ENCODE measurements at regions not wholly inside any gene's neighbourhood (a gene's known extent, or its start where the extent isn't known, plus 50 kb on each side); places are given as distances from the start of the nearest gene placed in this dataset.

DNA sequence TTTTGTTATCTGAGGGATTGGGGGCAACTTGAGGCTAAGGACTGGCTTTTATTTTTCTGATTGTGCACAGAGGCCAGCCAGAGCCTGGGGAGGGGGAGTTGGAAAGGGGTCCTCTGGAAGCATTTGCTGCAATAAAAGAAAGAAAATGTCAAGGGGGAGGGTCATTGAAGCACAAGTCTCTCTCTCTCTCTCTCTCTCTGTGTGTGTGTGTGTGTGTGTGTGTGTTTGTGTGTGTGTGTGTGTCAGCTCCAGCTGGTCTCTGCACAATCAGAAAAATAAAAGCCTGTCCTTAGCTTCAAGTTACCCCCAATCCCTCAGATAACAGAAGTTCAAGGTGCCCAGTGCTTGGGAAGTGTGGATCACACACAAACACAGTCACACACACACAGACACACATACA lies 52.1 kb upstream of the CCDC174 start:
- no peak overlapping the region for H3K4me3 ChIP-seq (replicated peaks; ENCODE audit: low read depth, low read length)
- DNase-seq (ENCODE audit: low read depth), result no peak
- TF ChIP-seq, protein P1, sequence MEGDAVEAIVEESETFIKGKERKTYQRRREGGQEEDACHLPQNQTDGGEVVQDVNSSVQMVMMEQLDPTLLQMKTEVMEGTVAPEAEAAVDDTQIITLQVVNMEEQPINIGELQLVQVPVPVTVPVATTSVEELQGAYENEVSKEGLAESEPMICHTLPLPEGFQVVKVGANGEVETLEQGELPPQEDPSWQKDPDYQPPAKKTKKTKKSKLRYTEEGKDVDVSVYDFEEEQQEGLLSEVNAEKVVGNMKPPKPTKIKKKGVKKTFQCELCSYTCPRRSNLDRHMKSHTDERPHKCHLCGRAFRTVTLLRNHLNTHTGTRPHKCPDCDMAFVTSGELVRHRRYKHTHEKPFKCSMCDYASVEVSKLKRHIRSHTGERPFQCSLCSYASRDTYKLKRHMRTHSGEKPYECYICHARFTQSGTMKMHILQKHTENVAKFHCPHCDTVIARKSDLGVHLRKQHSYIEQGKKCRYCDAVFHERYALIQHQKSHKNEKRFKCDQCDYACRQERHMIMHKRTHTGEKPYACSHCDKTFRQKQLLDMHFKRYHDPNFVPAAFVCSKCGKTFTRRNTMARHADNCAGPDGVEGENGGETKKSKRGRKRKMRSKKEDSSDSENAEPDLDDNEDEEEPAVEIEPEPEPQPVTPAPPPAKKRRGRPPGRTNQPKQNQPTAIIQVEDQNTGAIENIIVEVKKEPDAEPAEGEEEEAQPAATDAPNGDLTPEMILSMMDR (IDR thresholded peaks at IDR 0.05; ENCODE audit: low read length, missing control alignments), result no peak

DNA sequence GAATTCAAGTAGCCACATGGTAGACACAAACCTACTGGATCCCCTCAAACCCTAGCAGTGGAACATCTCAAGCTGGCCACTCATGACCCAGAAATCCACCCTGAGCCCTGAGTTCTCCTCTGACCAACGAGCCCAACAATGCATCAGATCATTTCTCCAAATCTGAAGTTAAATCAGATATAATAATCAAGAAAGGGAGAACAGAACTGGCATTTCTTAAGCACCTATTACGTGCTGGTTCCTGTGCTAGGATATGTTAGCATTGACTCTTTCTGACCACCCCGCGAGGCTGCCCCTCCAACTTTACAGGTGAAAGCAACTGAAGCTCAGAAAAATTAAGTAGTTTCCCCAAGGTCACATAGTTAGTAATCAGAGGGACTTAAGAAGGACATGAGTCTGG lies 51.5 kb upstream of the CCDC174 start:
- no peak for DNase-seq (ENCODE audit: low read depth)
- TF ChIP-seq, protein P1 (IDR thresholded peaks at IDR 0.05; ENCODE audit: low read length, missing control alignments), result no peak
- no peak overlapping the region for H3K4me3 ChIP-seq (replicated peaks; ENCODE audit: low read depth, low read length)

DNA sequence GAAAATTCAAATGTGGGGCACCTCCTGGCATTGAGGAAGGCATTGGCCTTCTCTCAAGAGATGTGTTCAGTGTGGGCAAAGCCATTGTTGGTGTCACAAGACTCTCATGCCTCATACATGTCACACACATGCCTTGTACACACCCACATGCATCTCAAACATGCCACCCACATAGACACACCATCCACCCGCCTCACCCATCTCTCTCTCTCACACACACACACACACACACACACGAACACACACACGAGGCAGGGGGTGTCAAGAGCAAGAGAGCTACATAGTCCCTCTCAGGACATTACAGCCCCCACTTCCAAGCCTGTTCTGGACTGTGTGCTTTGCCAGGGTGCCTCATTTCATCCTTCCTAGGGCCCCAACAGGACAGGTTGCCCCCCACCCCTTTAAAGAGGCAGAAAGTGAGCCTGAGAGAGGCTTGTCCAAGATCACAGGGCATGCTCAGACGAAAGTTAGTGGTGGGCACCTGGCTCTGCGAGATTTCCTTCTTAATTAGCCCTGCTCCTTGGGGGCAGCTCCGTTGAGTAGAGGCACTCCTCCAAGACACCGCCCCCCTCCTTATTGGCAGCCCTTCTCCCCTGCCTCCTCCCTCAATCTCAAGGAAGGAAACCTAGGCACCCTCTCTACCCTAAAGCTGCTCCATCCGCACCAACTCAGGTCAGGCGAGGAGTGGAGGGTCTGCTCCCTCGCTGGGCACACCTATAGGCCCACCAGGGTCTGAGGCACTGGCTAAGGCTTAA lies 50.5 kb upstream of the CCDC174 start:
- H3K4me3 ChIP-seq (replicated peaks; ENCODE audit: low read depth, low read length), result no peak overlapping the region
- DNase-seq (ENCODE audit: low read depth), result no peak
- TF ChIP-seq, protein P1 (IDR thresholded peaks at IDR 0.05; ENCODE audit: low read length, missing control alignments), result no peak

DNA sequence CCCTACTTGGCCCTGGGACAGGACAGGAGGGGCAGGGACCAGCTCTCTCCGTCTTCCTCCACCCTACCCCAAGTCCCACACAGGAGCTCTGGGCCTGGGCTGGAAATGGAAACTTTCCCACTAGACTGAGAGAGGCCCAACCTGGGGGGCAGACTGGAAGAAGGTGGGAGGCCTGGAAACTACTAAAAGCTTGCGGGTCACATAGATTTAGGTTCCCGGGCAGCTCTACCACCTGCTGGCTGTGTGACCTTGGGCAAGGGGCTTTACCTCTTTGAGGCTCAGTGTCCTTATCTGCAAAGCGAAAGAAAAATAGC lies 49.9 kb upstream of the CCDC174 start:
- no peak for DNase-seq (ENCODE audit: low read depth)
- TF ChIP-seq, protein P1 (IDR thresholded peaks at IDR 0.05; ENCODE audit: low read length, missing control alignments), result no peak
- H3K4me3 ChIP-seq (replicated peaks; ENCODE audit: low read depth, low read length), result no peak overlapping the region
